HepG2 (cell line): ENCODE measurements at regions not wholly inside any gene's neighbourhood (a gene's known extent, or its start where the extent isn't known, plus 50 kb on each side); places are given as distances from the start of the nearest gene placed in this dataset.

Experiments
- ATAC-seq: fragments of 200-7000 bp; cut with Tn5 transposase; 3 replicates; pipeline ENCODE4 v1.9.1; 2020; ENCODE audit warnings: mild to moderate bottlenecking, moderate library complexity
- BruUV-seq: library from RNA; stranded (reverse); fragments of 400-500 nt; replicated peaks from 2 replicates; lab custom pipeline; 2021; lab: Mats Ljungman, UMichigan
- CTCF ChIA-PET: fragments of 300-600 bp; formaldehyde crosslinking; extraction: SDS; loops from one replicate; lab custom pipeline; 2021; ENCODE audit warnings: low total read pairs, inconsistent platforms, low intra/inter-chr PET ratio; lab: Yijun Ruan, JAX
- POLR2A ChIA-PET: fragments of 350-600 bp; sonication (Branson Sonifier 250); formaldehyde crosslinking; loops from one replicate; lab custom pipeline; 2020; ENCODE audit warnings: antibody characterized with exemption, inconsistent platforms; lab: Yijun Ruan, JAX
- DNase-seq: peaks from one replicate; pipeline ENCODE4 v3.0.0-alpha.2; 2015; ENCODE audit warnings: low spot score
- FAIRE-seq: peaks from 3 replicates; lab custom pipeline; 2011; peaks lifted over from hg19 to GRCh38; lab: Jason Lieb, UNC
- H2AFZ ChIP-seq: one replicate; pipeline ENCODE4 v1.6.1; 2011; ENCODE audit warnings: low read length, inconsistent platforms
- H3K27ac ChIP-seq: fragments of 300-600 bp; 3 replicates; pipeline ENCODE4 v1.8.0; 2011; ENCODE audit warnings: mixed run types, mild to moderate bottlenecking, mixed read lengths, low read length, inconsistent platforms; ENCODE audit not compliant: insufficient read depth; ENCODE audit errors: extremely low read length
- H3K27me3 ChIP-seq, 2 experiments: fragments of 200-600 bp in 1 of 2; 2 replicates in 1 of 2; 3 replicates in 1 of 2; pipeline versions ENCODE4 v1.6.0 to v1.8.0; 2011; ENCODE audit warnings: low read length in 2 of 2, mild to moderate bottlenecking in 2 of 2, moderate library complexity in 2 of 2, inconsistent platforms in 1 of 2; ENCODE audit not compliant: insufficient read depth in 2 of 2, control insufficient read depth in 1 of 2
- H3K36me3 ChIP-seq, 2 experiments: fragments of 200-600 bp in 1 of 2; replicated peaks in 1 of 2; 2 replicates in 1 of 2; 3 replicates in 1 of 2; pipeline versions ENCODE4 v1.5.1 to v1.8.0; 2011; ENCODE audit warnings: low read length in 2 of 2, inconsistent platforms in 1 of 2; ENCODE audit not compliant: insufficient read depth in 2 of 2, control insufficient read depth in 1 of 2
- H3K4me1 ChIP-seq: 2 replicates; pipeline ENCODE4 v1.5.1; 2012; ENCODE audit warnings: low read length, inconsistent platforms; ENCODE audit not compliant: insufficient read depth
- H3K4me2 ChIP-seq: 2 replicates; pipeline ENCODE4 v1.6.0; 2011; ENCODE audit warnings: low read depth, low read length, inconsistent platforms
- H3K4me3 ChIP-seq, 3 experiments: fragments of 200-600 bp in 1 of 3; sonication (generic), shearing (Covaris generic) in 1 of 3; replicated peaks in 1 of 3; 2 replicates each; pipeline ENCODE4 v1.5.1; 2011 to 2016; ENCODE audit warnings: low read length in 3 of 3, inconsistent platforms in 2 of 3, low read depth in 2 of 3, mild to moderate bottlenecking in 2 of 3, control low read depth in 1 of 3, mixed read lengths in 1 of 3; ENCODE audit not compliant: insufficient read depth in 1 of 3
- H3K79me2 ChIP-seq: one replicate; pipeline ENCODE4 v1.6.1; 2011; ENCODE audit warnings: low read length, inconsistent platforms; ENCODE audit not compliant: insufficient read depth
- H3K9ac ChIP-seq: 2 replicates; pipeline ENCODE4 v1.6.0; 2011; ENCODE audit warnings: mild to moderate bottlenecking, low read depth, low read length, inconsistent platforms; ENCODE audit not compliant: insufficient read depth
- H3K9me3 ChIP-seq: 2 replicates; pipeline ENCODE4 v1.5.1; 2012; ENCODE audit warnings: mild to moderate bottlenecking, low read length
- H4K20me1 ChIP-seq: 2 replicates; pipeline ENCODE4 v1.6.0; 2011; ENCODE audit warnings: inconsistent platforms, mild to moderate bottlenecking, low read length, moderate library complexity; ENCODE audit not compliant: insufficient read depth
- ESRRA ChIP-seq: sonication (generic); formaldehyde crosslinking; IDR thresholded peaks from 2 replicates; pipeline ENCODE4 v1.5.1; 2020; ENCODE audit warnings: mild to moderate bottlenecking, low read depth, missing genetic modification reagents
- PLRG1 ChIP-seq: fragments of 450-650 bp; conservative IDR thresholded peaks from 2 replicates; pipeline ENCODE4 v1.6.1; 2016
- STAG1 ChIP-seq: sonication (generic); formaldehyde crosslinking; IDR thresholded peaks from 2 replicates; pipeline ENCODE4 v1.4.0; 2020; ENCODE audit warnings: missing genetic modification reagents
- SYNCRIP ChIP-seq: fragments of 200-400 bp; formaldehyde crosslinking; IDR thresholded peaks from 2 replicates; pipeline ENCODE4 v1.6.1; 2018; ENCODE audit warnings: mild to moderate bottlenecking, low read depth, low read length; ENCODE audit not compliant: insufficient read depth
- ZBTB42 ChIP-seq: sonication (generic); formaldehyde crosslinking; IDR thresholded peaks from 2 replicates; pipeline ENCODE4 v1.5.0; 2020; ENCODE audit warnings: mild to moderate bottlenecking, missing genetic modification reagents
- ZNF263 ChIP-seq: sonication (generic); formaldehyde crosslinking; IDR thresholded peaks from 2 replicates; pipeline ENCODE4 v1.4.0; 2020; ENCODE audit warnings: missing genetic modification reagents
- ZNF296 ChIP-seq: sonication (generic); formaldehyde crosslinking; conservative IDR thresholded peaks from 2 replicates; pipeline ENCODE4 v1.5.0; 2020; ENCODE audit warnings: mild to moderate bottlenecking, missing genetic modification reagents
- ZNF761 ChIP-seq: sonication (generic); formaldehyde crosslinking; conservative IDR thresholded peaks from 2 replicates; pipeline ENCODE4 v1.4.0; 2020; ENCODE audit warnings: mild to moderate bottlenecking, missing genetic modification reagents
- WGBS: methylation state at CpG from one replicate; pipeline ENCODE4 v1.1.6; 2017; ENCODE audit warnings: low lambda C conversion rate; 5-methylcytosine and 5-hydroxymethylcytosine counted together
- in situ Hi-C: cut with HindIII; loops from 2 replicates; pipeline ENCODE4 v1.10.0; 2017; ENCODE audit warnings: low pct_unique_long_range_greater_than_20kb; ENCODE audit not compliant: extremely low pct_ligation_motif_present
- intact Hi-C: fragments of 100-400 bp; cut with micrococcal nuclease; formaldehyde crosslinking; loops from one replicate; pipeline ENCODE4 v1.10.0; 2022; ENCODE audit not compliant: unreplicated experiment
- TF ChIP-seq, protein P1 (sequence below): sonication (generic); formaldehyde crosslinking; IDR thresholded peaks from 2 replicates; pipeline ENCODE4 v1.4.0; 2020; ENCODE audit warnings: mild to moderate bottlenecking, low read depth, missing genetic modification reagents

GRCh38 chr16:9476744-9477143, 385.3 kb downstream of the HAPSTR1 start (continued):
- TF ChIP-seq, protein P1, sequence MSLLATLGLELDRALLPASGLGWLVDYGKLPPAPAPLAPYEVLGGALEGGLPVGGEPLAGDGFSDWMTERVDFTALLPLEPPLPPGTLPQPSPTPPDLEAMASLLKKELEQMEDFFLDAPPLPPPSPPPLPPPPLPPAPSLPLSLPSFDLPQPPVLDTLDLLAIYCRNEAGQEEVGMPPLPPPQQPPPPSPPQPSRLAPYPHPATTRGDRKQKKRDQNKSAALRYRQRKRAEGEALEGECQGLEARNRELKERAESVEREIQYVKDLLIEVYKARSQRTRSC (CRISPR knock-in tag): no peak
- TF ChIP-seq ZNF263 (CRISPR knock-in tag): no peak
- TF ChIP-seq ESRRA (CRISPR knock-in tag): no peak
- TF ChIP-seq PLRG1: no peak
- TF ChIP-seq SYNCRIP: no peak
- TF ChIP-seq ZNF761 (CRISPR knock-in tag): no peak
- no peak for TF ChIP-seq ZBTB42

- peak; percentile 36 for FAIRE-seq
- no peak for ATAC-seq
These were observed 387.6 kb downstream of the HAPSTR1 start for GRCh38 chr16:9479008-9479407.

More at GRCh38 chr16:9479008-9479407, 387.6 kb downstream of the HAPSTR1 start:
- peaks cover 0 to 4% of the 10 kb centered on the region in 2 experiments; a peak in 1 of 5 replicates for H3K27me3 ChIP-seq
- DNase-seq: no peak
- H3K4me3 ChIP-seq: no peak overlapping the region
- intact Hi-C loops: loop anchor here (2.0 kb wide), 1 partner anchor 702 kb away; no protein-coding TSS in a partner anchor
- CTCF ChIA-PET: no interaction called here
- no peaks in the 10 kb centered on the region for H3K36me3 ChIP-seq
- no peak overlapping the region for H3K4me2 ChIP-seq
- 2% methylated on average over 2 of the region's 2 CpGs for WGBS
- no peak overlapping the region for H3K9ac ChIP-seq
- H3K79me2 ChIP-seq: no peaks in the 10 kb centered on the region
- H3K27ac ChIP-seq: no peak overlapping the region
- TF ChIP-seq ZNF296 (CRISPR knock-in tag) (no peak), STAG1 (CRISPR knock-in tag) (peak; percentile 25)
- in situ Hi-C loops: no loop called here
- POLR2A ChIA-PET: no interaction called here
- H3K4me1 ChIP-seq: no peaks in the 10 kb centered on the region
- no peaks in the 10 kb centered on the region for H4K20me1 ChIP-seq
- no TSS peak for BruUV-seq
- H2AFZ ChIP-seq: no peak overlapping the region
- H3K9me3 ChIP-seq: no peaks in the 10 kb centered on the region
